ENCODE measurements at regions not wholly inside any gene's neighbourhood (a gene's known extent, or its start where the extent isn't known, plus 50 kb on each side); places are given as distances from the start of the nearest gene placed in this dataset.
"Not testable (repeated sequence)": the region's sequence is repeated elsewhere in the genome, so short reads cannot be mapped to it uniquely, and the experiment has no call there.

- no peaks in the 10 kb centered on the region for H3K9me3 ChIP-seq
- H3K27me3 ChIP-seq = no peaks in the 10 kb centered on the region
- no peak overlapping the region for H3K27ac ChIP-seq
- no peak overlapping the region for H3K4me3 ChIP-seq (replicated peaks in 1 of 3)
- intact Hi-C loops (cut with DNase I) = no loop called here
- TF ChIP-seq POLR2A (IDR thresholded peaks at IDR 0.05) (no peak), CTCF (IDR thresholded peaks at IDR 0.05) (no peak)
- H3K4me1 ChIP-seq = peaks cover 0 to 10% of the 10 kb centered on the region in 2 donors
- no peak for DNase-seq
- H3K36me3 ChIP-seq = no peaks in the 10 kb centered on the region
- 94 to 95% methylated on average over 9 of the region's 9 CpGs for WGBS, 2 donors
Observed at GRCh38 chr7:108652886-108653285, 83.2 kb downstream of the DNAJB9 start.

GRCh38 chr7:108653526-108653925 lies 83.9 kb downstream of the DNAJB9 start:
- no peak overlapping the region for H3K4me3 ChIP-seq (replicated peaks in 1 of 3)
- TF ChIP-seq POLR2A (IDR thresholded peaks at IDR 0.05) = no peak
- no peak for TF ChIP-seq CTCF (IDR thresholded peaks at IDR 0.05)
- no peak for DNase-seq
- H3K27ac ChIP-seq = no peak overlapping the region
- peaks cover 0 to 10% of the 10 kb centered on the region in 2 donors for H3K4me1 ChIP-seq
- 81 to 90% methylated on average over 4 of the region's 4 CpGs for WGBS, 2 donors
- H3K9me3 ChIP-seq = no peaks in the 10 kb centered on the region
- intact Hi-C loops (cut with DNase I) = no loop called here
- H3K27me3 ChIP-seq = no peaks in the 10 kb centered on the region
- H3K36me3 ChIP-seq = no peaks in the 10 kb centered on the region

- WGBS, 2 donors = 91 to 92% methylated on average over 30 to 31 of the region's 37 CpGs
- DNase-seq = not testable (repeated sequence)
Observed at GRCh38 chr7:108657140-108657726, 87.6 kb downstream of the DNAJB9 start.

GRCh38 chr7:108659261-108659660 lies 89.6 kb downstream of the DNAJB9 start:
- no peak for DNase-seq
- Histone ChIP-seq H3K36me3 (no peaks in the 10 kb centered on the region), H3K4me3 (replicated peaks in 1 of 3) (no peak overlapping the region), H3K27me3 (no peaks in the 10 kb centered on the region), H3K4me1 (no peaks in the 10 kb centered on the region), H3K27ac (no peak overlapping the region), H3K9me3 (no peaks in the 10 kb centered on the region)
- intact Hi-C loops (cut with DNase I) = no loop called here
- 74 to 75% methylated on average over 3 of the region's 3 CpGs for WGBS, 2 donors
- no peak for TF ChIP-seq POLR2A (IDR thresholded peaks at IDR 0.05)
- no peak for TF ChIP-seq CTCF (IDR thresholded peaks at IDR 0.05)

More at GRCh38 chr7:108657140-108657726, 87.6 kb downstream of the DNAJB9 start:
- intact Hi-C loops (cut with DNase I); H3K27ac ChIP-seq; H3K4me3 ChIP-seq (replicated peaks in 1 of 3); H3K27me3 ChIP-seq; H3K4me1 ChIP-seq; H3K9me3 ChIP-seq; H3K36me3 ChIP-seq: not testable (repeated sequence)

- Histone ChIP-seq H3K9me3 (no peaks in the 10 kb centered on the region), H3K36me3 (no peaks in the 10 kb centered on the region), H3K4me3 (replicated peaks in 1 of 3) (no peak overlapping the region), H3K4me1 (no peaks in the 10 kb centered on the region), H3K27ac (no peak overlapping the region), H3K27me3 (no peaks in the 10 kb centered on the region)
- no peak for DNase-seq
- 61 to 68% methylated on average over 2 of the region's 2 CpGs for WGBS, 2 donors
- TF ChIP-seq POLR2A (IDR thresholded peaks at IDR 0.05) = no peak
- TF ChIP-seq CTCF (IDR thresholded peaks at IDR 0.05) = no peak
- intact Hi-C loops (cut with DNase I) = no loop called here
Observed at GRCh38 chr7:108659867-108660266, 90.2 kb downstream of the DNAJB9 start.

- TF ChIP-seq CTCF (IDR thresholded peaks at IDR 0.05) (no peak), POLR2A (IDR thresholded peaks at IDR 0.05) (no peak)
- H3K27ac ChIP-seq = no peak overlapping the region
- no peaks in the 10 kb centered on the region for H3K36me3 ChIP-seq
- intact Hi-C loops (cut with DNase I) = no loop called here
- 56 to 68% methylated on average over 3 of the region's 3 CpGs for WGBS, 2 donors
- H3K9me3 ChIP-seq = no peaks in the 10 kb centered on the region
- H3K4me3 ChIP-seq (replicated peaks in 1 of 3) = no peak overlapping the region
- no peaks in the 10 kb centered on the region for H3K27me3 ChIP-seq
- DNase-seq = no peak
- no peaks in the 10 kb centered on the region for H3K4me1 ChIP-seq
Observed at GRCh38 chr7:108660465-108660864, 90.8 kb downstream of the DNAJB9 start.

Data from thyroid gland (tissue), 4 donors.